ENCODE measurements at regions not wholly inside any gene's neighbourhood (a gene's known extent, or its start where the extent isn't known, plus 50 kb on each side); places are given as distances from the start of the nearest gene placed in this dataset.
"Not testable (repeated sequence)": the region's sequence is repeated elsewhere in the genome, so short reads cannot be mapped to it uniquely, and the experiment has no call there.

DNA sequence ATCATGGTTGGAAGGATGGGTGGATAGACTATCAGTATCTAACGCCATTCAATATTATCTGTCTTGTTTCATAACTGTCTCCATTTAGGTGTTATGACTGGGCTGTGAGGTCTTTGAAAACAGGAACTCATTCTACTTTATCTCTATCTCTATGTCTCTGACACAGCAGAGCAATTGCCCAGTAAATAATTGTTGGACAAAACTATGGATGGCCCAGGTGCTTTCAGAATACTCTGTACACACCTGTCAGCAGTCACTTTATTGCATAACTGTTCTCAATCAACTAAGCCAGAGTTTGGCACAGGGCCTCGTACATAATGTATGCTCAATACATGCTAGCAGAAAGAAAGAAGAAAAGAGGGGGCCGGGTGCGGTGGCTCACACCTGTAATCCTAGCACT is 210.3 kb downstream of the OPA1 start:
- DNase-seq (ENCODE audit: low read depth in 2 of 2): no peak

- DNase-seq (ENCODE audit: low read depth in 2 of 2): no peak
Observed at GRCh38 chr3:193805448-193805847, 212.4 kb downstream of the OPA1 start.

GRCh38 chr3:193808317-193808716 is 215.3 kb downstream of the OPA1 start:
- DNase-seq (ENCODE audit: low read depth in 2 of 2): no peak

DNA sequence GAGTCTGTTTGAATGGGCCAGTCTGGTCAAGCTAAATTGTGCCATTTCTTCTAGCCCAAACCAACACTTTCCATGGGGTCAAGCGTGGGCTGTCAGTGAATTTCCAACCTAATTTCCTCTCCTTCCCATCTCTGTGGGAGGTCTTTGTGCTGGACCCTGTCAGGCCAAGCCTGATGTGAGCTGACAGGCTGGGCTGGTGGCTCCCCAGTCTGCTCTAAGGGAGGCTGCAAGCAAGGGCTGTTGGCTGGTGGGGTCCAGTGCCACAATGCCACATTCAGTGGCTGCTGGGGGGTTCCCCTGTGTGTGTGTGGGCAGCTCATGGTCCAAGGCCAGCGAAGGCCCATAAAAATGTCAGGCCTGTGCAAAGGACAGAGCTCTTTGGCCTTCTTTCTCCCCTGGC is 216.1 kb downstream of the OPA1 start:
- no peak for DNase-seq (ENCODE audit: low read depth in 2 of 2)

GRCh38 chr3:193812078-193812725 is 219.2 kb downstream of the OPA1 start:
- DNase-seq (ENCODE audit: low read depth in 2 of 2): no peak

GRCh38 chr3:193812791-193813500 is 219.9 kb downstream of the OPA1 start:
- no peak for DNase-seq (ENCODE audit: low read depth in 2 of 2)

- no peak for DNase-seq (ENCODE audit: low read depth in 2 of 2)
Observed at GRCh38 chr3:193813501-193813830, 220.5 kb downstream of the OPA1 start.

DNA sequence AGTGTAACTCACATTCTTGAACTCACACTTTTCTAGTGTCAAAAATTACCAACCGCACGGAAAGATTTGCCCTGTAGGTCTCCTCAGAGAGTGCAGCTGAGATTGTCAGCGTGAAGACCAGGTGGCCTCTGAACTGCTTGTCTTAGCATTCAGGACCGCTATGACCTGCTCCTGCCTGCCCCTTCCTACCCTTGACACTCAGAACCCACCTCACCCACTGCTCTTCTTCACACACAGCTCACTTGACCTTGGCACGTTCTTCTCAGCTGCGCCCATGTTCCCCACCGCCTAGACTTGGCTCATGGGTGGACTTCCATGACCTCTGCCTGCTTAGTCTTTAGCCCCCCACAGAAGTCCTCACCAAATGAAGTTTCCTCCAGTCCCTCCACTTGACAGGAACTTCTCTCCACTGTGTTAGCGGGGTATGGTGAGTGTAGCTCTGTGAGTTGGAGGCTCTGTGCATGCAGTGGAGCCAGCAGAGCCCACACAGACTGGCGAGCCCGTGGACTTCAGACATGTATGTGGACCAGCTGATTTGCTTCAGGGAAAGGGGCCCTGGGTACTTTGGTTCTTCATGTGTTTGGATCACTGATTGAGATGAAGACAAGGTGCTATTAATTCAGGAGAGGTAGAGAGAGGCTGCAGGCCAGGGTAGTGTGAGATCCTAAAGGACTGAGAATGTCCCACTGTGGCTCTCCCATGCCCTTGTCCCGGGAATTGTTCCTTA is 221.3 kb downstream of the OPA1 start:
- no peak for DNase-seq (ENCODE audit: low read depth in 2 of 2)

- no peak for DNase-seq (ENCODE audit: low read depth in 2 of 2)
Observed at GRCh38 chr3:193815246-193816027, 222.4 kb downstream of the OPA1 start.

DNA sequence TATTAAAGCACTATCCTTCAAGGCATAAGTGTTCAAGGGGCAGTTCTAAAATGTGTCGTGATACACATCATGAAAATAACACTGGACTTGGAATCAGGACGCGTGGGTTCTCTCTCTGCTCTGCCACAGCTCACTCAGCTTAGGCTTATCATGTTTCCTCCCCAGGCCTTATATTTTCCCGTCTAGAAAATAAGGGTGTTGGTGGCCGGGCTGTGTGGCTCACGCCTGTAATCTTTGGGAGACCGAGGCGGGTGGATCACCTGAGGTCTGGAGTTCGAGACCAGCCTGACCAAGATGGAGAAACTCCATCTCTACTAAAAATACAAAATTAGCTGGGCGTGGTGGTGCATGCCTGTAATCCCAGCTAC is 223.0 kb downstream of the OPA1 start:
- DNase-seq (ENCODE audit: low read depth in 2 of 2): no peak

DNA sequence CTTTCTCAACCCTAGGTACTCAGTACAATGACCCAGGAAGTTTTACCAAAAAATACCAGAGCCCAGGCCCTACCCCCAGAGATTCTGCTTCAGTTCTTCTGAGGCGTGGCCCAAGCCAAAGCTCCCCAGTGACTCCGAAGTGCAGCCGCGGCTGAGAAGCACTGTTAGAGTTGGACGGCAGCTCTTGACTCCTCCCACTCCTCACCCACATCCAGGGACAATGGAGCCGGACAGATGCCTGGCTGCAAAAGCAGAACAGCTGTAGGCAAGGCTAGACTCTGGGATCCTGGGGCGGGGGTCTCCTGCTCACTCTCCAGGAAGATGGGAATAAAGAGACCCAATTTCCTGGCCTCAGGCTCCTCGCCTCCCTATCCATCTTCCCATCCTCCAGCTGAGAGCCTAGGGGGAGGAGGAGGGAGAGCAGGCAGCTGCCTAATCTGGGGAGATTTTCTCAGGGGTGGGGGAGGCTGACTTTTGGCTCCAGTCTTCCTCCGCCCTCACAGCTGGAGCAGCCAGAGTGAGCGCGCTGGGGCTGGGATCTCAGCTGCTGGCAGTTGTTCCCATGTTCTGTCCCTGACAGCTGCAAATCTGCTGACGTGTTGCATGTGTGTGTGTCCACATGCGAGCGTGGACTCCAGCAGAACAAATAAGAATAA is 223.8 kb downstream of the OPA1 start:
- no peak for DNase-seq (ENCODE audit: low read depth in 2 of 2)

- DNase-seq (ENCODE audit: low read depth in 2 of 2): no peak
Observed at GRCh38 chr3:193819117-193820010, 226.4 kb downstream of the OPA1 start.

DNA sequence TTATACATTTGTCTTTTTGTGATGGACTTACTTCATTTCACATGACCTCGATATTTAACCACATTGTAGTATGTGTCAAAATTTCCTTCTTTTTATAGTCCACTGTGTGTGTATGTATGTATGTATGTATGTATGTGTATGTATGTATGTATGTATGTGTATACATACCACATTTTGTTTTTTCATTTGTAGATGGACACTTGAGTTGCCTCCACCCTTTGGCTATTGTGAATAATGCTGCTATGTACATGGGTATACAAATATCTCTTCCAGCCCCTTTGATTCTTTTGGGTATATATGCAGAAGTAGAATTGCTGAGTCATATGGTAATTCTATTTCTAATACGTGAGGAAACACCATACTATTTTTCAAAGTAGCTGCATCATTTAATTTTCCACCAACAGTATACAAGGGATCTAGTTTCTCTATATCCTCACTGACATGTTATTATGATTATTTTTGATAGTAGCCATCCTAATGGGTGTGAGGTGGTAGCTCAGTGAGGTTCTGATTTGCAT is 228.2 kb downstream of the OPA1 start:
- DNase-seq (ENCODE audit: low read depth in 2 of 2): no peak

DNA sequence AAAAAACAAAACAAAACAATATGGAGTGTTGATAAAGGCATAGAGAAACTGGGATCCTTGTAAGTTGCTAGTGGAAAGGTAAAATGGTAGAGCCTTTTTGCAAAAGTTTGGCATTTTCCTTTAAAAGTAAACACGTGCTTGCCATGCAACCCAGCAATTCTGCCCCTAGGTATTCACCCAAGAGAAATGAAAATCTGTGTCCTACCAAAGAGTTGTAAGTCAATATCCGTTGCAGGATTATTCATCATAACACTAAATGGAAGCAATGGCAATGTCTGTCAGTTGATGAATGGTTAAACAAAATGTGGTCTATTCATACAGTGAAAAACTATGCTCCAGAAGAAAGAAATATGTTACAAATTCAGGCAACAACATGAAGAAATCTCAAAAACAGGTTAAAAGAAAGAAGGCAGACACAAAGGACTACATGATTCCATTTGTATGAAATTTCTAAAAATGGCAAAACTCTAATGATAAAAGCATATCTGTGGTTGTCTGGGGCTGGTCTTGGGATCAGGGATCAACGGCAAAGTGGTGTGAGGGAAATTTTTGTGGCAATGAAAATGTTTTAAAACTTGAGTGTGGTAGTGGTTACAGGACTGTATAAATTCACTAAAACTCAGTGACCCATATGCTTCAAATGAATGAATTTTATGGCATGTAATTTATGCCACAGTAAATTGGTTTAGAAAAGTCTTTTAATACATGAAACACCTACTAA is 229.6 kb downstream of the OPA1 start:
- no peak for DNase-seq (ENCODE audit: low read depth in 2 of 2)

DNA sequence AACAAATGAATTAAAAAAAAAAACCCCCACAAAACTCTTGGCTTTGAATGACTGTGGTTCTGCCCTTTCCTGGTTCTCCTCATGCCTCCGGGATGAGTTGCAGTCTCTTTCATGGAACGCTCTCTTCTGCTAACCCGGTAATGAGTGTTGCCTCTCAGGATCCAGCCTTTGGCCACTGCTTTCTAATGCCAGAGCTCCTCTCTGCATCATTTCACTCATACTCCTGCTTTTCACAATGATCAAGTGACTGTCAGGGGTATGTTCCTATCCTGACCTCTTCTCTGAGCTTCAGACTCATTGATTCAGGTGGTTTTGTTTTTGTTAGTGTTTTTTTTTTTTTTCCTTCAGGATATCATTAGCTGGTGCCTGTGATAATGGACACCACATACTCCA is 230.2 kb downstream of the OPA1 start:
- not testable (repeated sequence) for DNase-seq (ENCODE audit: low read depth in 2 of 2)

DNA sequence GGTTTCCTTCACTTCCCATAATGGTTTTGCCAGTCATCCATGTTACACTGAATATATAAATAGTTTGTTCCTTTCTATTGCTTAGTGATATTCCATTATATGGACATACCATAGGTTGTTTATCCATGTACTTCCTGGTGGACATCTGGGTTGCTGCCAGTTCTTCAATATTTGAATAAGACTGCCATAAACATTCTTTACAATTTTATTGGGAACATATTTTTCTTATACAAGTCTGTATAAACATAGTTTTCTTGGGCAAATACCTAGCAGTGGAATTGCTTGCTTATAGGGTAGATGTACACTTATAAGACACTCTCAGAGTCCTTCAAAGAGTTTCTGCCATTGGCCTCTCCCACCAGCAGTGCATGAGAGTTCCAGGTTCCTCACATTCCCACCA is 231.4 kb downstream of the OPA1 start:
- no peak for DNase-seq (ENCODE audit: low read depth in 2 of 2)

- DNase-seq (ENCODE audit: low read depth in 2 of 2): no peak
Observed at GRCh38 chr3:193825617-193826016, 232.6 kb downstream of the OPA1 start.

- no peak for DNase-seq (ENCODE audit: low read depth in 2 of 2)
Observed at GRCh38 chr3:193826159-193826795, 233.3 kb downstream of the OPA1 start.

DNA sequence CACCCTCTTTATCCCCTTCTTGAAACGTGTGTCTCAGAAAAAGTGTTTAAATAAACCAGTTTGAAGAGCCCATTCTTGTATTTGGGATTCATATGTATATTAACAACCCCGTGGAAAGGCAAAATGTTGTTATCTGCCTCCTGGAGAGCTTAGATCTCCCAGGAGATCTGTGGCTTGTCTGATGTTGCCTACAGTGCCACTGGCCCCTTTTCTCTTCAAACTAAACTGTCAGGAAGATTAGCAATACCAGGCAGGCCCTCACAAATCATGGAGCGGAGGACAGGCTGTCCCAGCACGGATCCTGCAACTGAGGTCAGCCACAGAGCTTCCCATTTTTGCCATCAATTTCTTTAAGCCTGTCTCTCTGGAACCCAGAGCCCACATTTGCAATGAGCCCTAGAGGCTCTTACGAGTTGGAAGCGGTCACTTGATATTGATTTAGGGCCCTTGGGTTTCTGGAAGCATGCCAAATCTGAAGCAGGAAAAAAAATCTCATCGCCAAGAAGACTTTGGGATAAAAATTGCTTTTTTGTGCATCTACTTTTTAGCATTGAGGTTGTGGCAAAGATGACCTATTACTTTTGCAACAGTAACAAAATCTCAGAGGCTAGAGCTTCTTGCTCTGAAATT is 234.1 kb downstream of the OPA1 start:
- DNase-seq (ENCODE audit: low read depth in 2 of 2): no peak
